ENCODE measurements at regions not wholly inside any gene's neighbourhood (a gene's known extent, or its start where the extent isn't known, plus 50 kb on each side); places are given as distances from the start of the nearest gene placed in this dataset.

GRCh38 chr9:71183251-71183650 lies 61.8 kb upstream of the TRPM3 start:
- no peak for DNase-seq (ENCODE audit: low spot score)

GRCh38 chr9:71179183-71179582 lies 57.8 kb upstream of the TRPM3 start:
- no peak for DNase-seq (ENCODE audit: low spot score)

GRCh38 chr9:71177901-71178300 lies 56.5 kb upstream of the TRPM3 start:
- no peak for DNase-seq (ENCODE audit: low spot score)

- DNase-seq (ENCODE audit: low spot score): no peak
Observed at GRCh38 chr9:71171517-71171916, 50.1 kb upstream of the TRPM3 start.
